ENCODE measurements at regions not wholly inside any gene's neighbourhood (a gene's known extent, or its start where the extent isn't known, plus 50 kb on each side); places are given as distances from the start of the nearest gene placed in this dataset.

DNA sequence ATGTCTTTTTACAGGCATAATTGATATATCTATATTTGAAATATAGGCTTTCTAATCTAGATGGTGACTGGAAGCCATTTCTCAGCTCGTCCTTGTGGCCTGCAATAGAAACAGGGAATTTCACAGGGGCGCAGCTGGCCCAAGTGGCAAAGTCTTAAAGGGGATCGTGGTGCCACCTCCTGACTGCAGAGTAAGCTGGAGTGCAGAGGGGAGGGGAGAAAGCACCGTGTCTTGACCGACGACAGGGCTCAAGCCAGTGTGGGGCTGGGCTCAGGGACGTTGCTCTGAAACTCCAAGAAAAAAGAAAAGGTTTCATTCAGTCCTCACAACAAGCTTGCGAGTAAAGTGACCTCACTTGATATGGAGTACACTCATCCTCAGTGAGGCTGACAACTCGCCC lies 255.1 kb downstream of the DCDC2C start:
- no peak for DNase-seq (ENCODE audit: unreplicated experiment)
- Mint-ChIP-seq H3K4me3 (ENCODE audit: unreplicated experiment) (no peak overlapping the region), H3K36me3 (ENCODE audit: insufficient read depth, unreplicated experiment) (no peaks in the 10 kb centered on the region), H3K27ac (ENCODE audit: low read depth, unreplicated experiment) (no peak overlapping the region), H3K4me1 (ENCODE audit: insufficient read depth, unreplicated experiment) (peaks cover 10% of the 10 kb centered on the region), H3K9me3 (ENCODE audit: unreplicated experiment) (no peaks in the 10 kb centered on the region), H3K27me3 (ENCODE audit: insufficient read depth, unreplicated experiment) (no peaks in the 10 kb centered on the region)
- ChIA-PET POLR2A (interaction anchor here (0.5 to 0.6 kb wide), 2 partner anchors 149 to 752 kb away, joined by 3 read pairs; no protein-coding TSS in a partner anchor), CTCF (interaction anchor here (0.6 to 4.0 kb wide), 10 partner anchors 10 to 1566 kb away, joined by 3 to 30 read pairs (median 3); no protein-coding TSS in a partner anchor)
- TF ChIP-seq, protein P1, sequence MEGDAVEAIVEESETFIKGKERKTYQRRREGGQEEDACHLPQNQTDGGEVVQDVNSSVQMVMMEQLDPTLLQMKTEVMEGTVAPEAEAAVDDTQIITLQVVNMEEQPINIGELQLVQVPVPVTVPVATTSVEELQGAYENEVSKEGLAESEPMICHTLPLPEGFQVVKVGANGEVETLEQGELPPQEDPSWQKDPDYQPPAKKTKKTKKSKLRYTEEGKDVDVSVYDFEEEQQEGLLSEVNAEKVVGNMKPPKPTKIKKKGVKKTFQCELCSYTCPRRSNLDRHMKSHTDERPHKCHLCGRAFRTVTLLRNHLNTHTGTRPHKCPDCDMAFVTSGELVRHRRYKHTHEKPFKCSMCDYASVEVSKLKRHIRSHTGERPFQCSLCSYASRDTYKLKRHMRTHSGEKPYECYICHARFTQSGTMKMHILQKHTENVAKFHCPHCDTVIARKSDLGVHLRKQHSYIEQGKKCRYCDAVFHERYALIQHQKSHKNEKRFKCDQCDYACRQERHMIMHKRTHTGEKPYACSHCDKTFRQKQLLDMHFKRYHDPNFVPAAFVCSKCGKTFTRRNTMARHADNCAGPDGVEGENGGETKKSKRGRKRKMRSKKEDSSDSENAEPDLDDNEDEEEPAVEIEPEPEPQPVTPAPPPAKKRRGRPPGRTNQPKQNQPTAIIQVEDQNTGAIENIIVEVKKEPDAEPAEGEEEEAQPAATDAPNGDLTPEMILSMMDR (IDR thresholded peaks at IDR 0.05; ENCODE audit: unreplicated experiment): no peak
- BruUV-seq (replicated peaks): no TSS peak
- intact Hi-C loops (cut with micrococcal nuclease): loop anchor here (2.0 to 5.0 kb wide), 4 partner anchors 96 to 1034 kb away; no protein-coding TSS in a partner anchor

DNA sequence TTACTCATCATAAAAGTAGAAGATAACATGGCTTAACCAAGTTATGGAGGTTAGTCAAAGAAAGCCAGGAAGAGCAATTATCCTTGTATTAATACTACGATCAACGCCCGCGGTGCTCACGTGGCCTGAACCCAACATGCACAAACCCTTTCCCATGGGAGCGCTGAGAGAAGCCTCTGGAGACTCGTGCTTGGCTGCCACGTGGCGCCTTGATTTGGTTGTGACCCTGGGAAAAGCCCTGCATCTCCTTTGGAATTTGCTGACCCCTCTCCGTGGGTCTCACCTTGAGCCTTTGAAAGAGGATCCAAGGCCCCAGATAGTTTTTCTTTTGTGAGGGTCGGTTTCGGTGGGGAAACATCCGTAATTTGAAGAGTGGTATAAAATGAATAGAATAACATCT lies 255.6 kb downstream of the DCDC2C start:
- intact Hi-C loops (cut with micrococcal nuclease): loop anchor here (1.0 to 5.0 kb wide), 5 partner anchors 96 to 1033 kb away; no protein-coding TSS in a partner anchor
- H3K27ac Mint-ChIP-seq (ENCODE audit: low read depth, unreplicated experiment): no peak overlapping the region
- no peaks in the 10 kb centered on the region for H3K27me3 Mint-ChIP-seq (ENCODE audit: insufficient read depth, unreplicated experiment)
- TF ChIP-seq, protein P1 (IDR thresholded peaks at IDR 0.05; ENCODE audit: unreplicated experiment): no peak
- ChIA-PET CTCF (interaction anchor here (0.8 to 4.0 kb wide), 10 partner anchors 11 to 803 kb away, joined by 3 to 30 read pairs (median 4); no protein-coding TSS in a partner anchor), POLR2A (no interaction called here)
- DNase-seq (ENCODE audit: unreplicated experiment): no peak
- no peak overlapping the region for H3K4me3 Mint-ChIP-seq (ENCODE audit: unreplicated experiment)
- H3K9me3 Mint-ChIP-seq (ENCODE audit: unreplicated experiment): no peaks in the 10 kb centered on the region
- no peaks in the 10 kb centered on the region for H3K36me3 Mint-ChIP-seq (ENCODE audit: insufficient read depth, unreplicated experiment)
- peaks cover 10% of the 10 kb centered on the region for H3K4me1 Mint-ChIP-seq (ENCODE audit: insufficient read depth, unreplicated experiment)
- BruUV-seq (replicated peaks): no TSS peak

DNA sequence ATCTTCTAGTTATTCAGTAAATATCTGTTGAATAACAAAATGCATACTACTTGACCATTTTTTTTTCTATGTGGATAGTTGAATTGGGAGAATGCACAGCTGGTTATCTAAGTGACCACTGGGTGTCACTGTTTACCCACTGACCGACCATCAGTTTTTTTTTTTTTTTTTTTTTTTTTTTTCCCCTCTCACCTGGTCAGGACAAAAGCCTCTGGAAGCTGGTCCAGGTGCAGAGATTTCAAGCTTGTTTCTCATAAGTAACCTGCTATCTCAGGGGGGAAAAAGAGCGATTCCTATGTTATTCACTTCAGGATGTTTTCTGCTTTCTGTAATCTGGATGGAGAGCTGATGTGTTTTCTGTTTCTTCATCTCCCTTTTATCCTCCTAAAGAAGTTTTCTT lies 256.0 kb downstream of the DCDC2C start:
- Mint-ChIP-seq H3K9me3 (ENCODE audit: unreplicated experiment) (no peaks in the 10 kb centered on the region), H3K27me3 (ENCODE audit: insufficient read depth, unreplicated experiment) (no peaks in the 10 kb centered on the region), H3K27ac (ENCODE audit: low read depth, unreplicated experiment) (no peak overlapping the region), H3K4me1 (ENCODE audit: insufficient read depth, unreplicated experiment) (peaks cover 10% of the 10 kb centered on the region), H3K4me3 (ENCODE audit: unreplicated experiment) (no peak overlapping the region), H3K36me3 (ENCODE audit: insufficient read depth, unreplicated experiment) (no peaks in the 10 kb centered on the region)
- CTCF ChIA-PET: interaction anchor here (0.5 to 4.0 kb wide), 18 partner anchors 10 to 1529 kb away, joined by 3 to 30 read pairs (median 4); no protein-coding TSS in a partner anchor
- no TSS peak for BruUV-seq (replicated peaks)
- peak; percentile 46 for DNase-seq (ENCODE audit: unreplicated experiment)
- TF ChIP-seq, protein P1 (IDR thresholded peaks at IDR 0.05; ENCODE audit: unreplicated experiment): peak; percentile 55
- POLR2A ChIA-PET: interaction anchor here (0.6 to 0.8 kb wide), 2 partner anchors 1026 to 1810 kb away, joined by 3 read pairs; no protein-coding TSS in a partner anchor
- intact Hi-C loops (cut with micrococcal nuclease): loop anchor here (1.0 to 5.0 kb wide), 5 partner anchors 95 to 1033 kb away; no protein-coding TSS in a partner anchor

DNA sequence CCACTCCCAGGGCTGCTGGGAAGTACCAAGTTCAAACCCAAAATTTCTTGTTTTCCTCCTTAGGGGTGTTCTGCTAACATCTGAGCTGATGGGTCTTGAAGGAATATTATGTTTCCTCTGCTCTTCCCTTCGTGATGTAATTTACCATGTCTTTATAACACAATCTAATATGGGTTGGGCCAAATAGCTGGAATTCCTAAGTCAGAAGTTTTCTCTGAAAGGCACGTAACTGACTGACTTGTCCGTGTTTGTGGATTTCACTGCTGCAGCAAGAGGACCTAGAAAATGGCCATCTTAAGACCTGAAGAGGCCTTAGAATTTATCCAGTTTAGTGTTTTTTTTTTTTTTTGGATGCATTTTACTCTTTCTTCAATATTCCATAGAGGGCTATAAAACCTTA lies 256.7 kb downstream of the DCDC2C start:
- DNase-seq (ENCODE audit: unreplicated experiment): no peak
- intact Hi-C loops (cut with micrococcal nuclease): loop anchor here (1.0 kb wide), 1 partner anchor 755 kb away; no protein-coding TSS in a partner anchor
- Mint-ChIP-seq H3K27me3 (ENCODE audit: insufficient read depth, unreplicated experiment) (no peaks in the 10 kb centered on the region), H3K36me3 (ENCODE audit: insufficient read depth, unreplicated experiment) (no peaks in the 10 kb centered on the region), H3K4me3 (ENCODE audit: unreplicated experiment) (no peak overlapping the region), H3K9me3 (ENCODE audit: unreplicated experiment) (no peaks in the 10 kb centered on the region), H3K4me1 (ENCODE audit: insufficient read depth, unreplicated experiment) (peaks cover 10% of the 10 kb centered on the region), H3K27ac (ENCODE audit: low read depth, unreplicated experiment) (peak overlapping the region; percentile 49)
- ChIA-PET CTCF (interaction anchor here (0.5 to 4.0 kb wide), 18 partner anchors 11 to 1915 kb away, joined by 3 to 30 read pairs (median 4); no protein-coding TSS in a partner anchor), POLR2A (interaction anchor here (0.8 kb wide), 1 partner anchor 1025 kb away, joined by 3 read pairs; no protein-coding TSS in a partner anchor)
- TF ChIP-seq, protein P1 (IDR thresholded peaks at IDR 0.05; ENCODE audit: unreplicated experiment): no peak
- BruUV-seq (replicated peaks): no TSS peak
